ENCODE measurements at regions not wholly inside any gene's neighbourhood (a gene's known extent, or its start where the extent isn't known, plus 50 kb on each side); places are given as distances from the start of the nearest gene placed in this dataset.

- TF ChIP-seq CTCF (conservative IDR thresholded peaks at IDR 0.05; ENCODE audit: low read length) (no peak), EZH2phosphoT487 (IDR thresholded peaks at IDR 0.05; ENCODE audit: borderline replicate concordance, low read depth, low read length) (no peak)
- H3K9me3 ChIP-seq (ENCODE audit: low read length), result no peaks in the 10 kb centered on the region
- POLR2A ChIA-PET, result no interaction called here
- H3K9me2 ChIP-seq (ENCODE audit: insufficient read depth, low read length), result no peaks in the 10 kb centered on the region
- intact Hi-C loops (cut with micrococcal nuclease; ENCODE audit: unreplicated experiment), result no loop called here
- no peaks in the 10 kb centered on the region for H3K36me3 ChIP-seq (ENCODE audit: insufficient read depth, low read length)
- DNase-seq (ENCODE audit: low spot score), result no peak
- H4K20me1 ChIP-seq (ENCODE audit: insufficient read depth, low read length), result no peaks in the 10 kb centered on the region
- no peak overlapping the region for H2AFZ ChIP-seq (ENCODE audit: low read length)
- no peaks in the 10 kb centered on the region for H3K79me2 ChIP-seq (ENCODE audit: insufficient read depth, low read depth, low read length)
- H3K27ac ChIP-seq (ENCODE audit: low read depth, low read length, poor library complexity, severe bottlenecking), result no peak overlapping the region
- H3K4me2 ChIP-seq (ENCODE audit: low read length), result no peak overlapping the region
- BruUV-seq (replicated peaks), result no TSS peak
- CTCF ChIA-PET (ENCODE audit: unreplicated experiment), result no interaction called here
- no peak overlapping the region for H3K4me3 ChIP-seq (ENCODE audit: low read depth, low read length, poor library complexity, severe bottlenecking)
- no peaks in the 10 kb centered on the region for H3K4me1 ChIP-seq (ENCODE audit: insufficient read depth, low read length, poor library complexity, severe bottlenecking)
Observed at GRCh38 chr1:188397521-188397920, 1568.8 kb downstream of the PLA2G4A start.

- CTCF ChIA-PET (ENCODE audit: unreplicated experiment), result no interaction called here
- DNase-seq (ENCODE audit: low spot score), result no peak
- H3K9me2 ChIP-seq (ENCODE audit: insufficient read depth, low read length), result no peaks in the 10 kb centered on the region
- no peak overlapping the region for H3K4me3 ChIP-seq (ENCODE audit: low read depth, low read length, poor library complexity, severe bottlenecking)
- intact Hi-C loops (cut with micrococcal nuclease; ENCODE audit: unreplicated experiment), result no loop called here
- no peak for TF ChIP-seq EZH2phosphoT487 (IDR thresholded peaks at IDR 0.05; ENCODE audit: borderline replicate concordance, low read depth, low read length)
- TF ChIP-seq CTCF (conservative IDR thresholded peaks at IDR 0.05; ENCODE audit: low read length), result no peak
- H3K79me2 ChIP-seq (ENCODE audit: insufficient read depth, low read depth, low read length), result no peaks in the 10 kb centered on the region
- no peak overlapping the region for H3K4me2 ChIP-seq (ENCODE audit: low read length)
- no peaks in the 10 kb centered on the region for H4K20me1 ChIP-seq (ENCODE audit: insufficient read depth, low read length)
- H3K4me1 ChIP-seq (ENCODE audit: insufficient read depth, low read length, poor library complexity, severe bottlenecking), result no peaks in the 10 kb centered on the region
- POLR2A ChIA-PET, result no interaction called here
- H3K27ac ChIP-seq (ENCODE audit: low read depth, low read length, poor library complexity, severe bottlenecking), result no peak overlapping the region
- no TSS peak for BruUV-seq (replicated peaks)
- no peak overlapping the region for H2AFZ ChIP-seq (ENCODE audit: low read length)
- no peaks in the 10 kb centered on the region for H3K36me3 ChIP-seq (ENCODE audit: insufficient read depth, low read length)
- H3K9me3 ChIP-seq (ENCODE audit: low read length), result no peaks in the 10 kb centered on the region
Observed at GRCh38 chr1:188402986-188403385, 1574.2 kb downstream of the PLA2G4A start.

- H3K27ac ChIP-seq (ENCODE audit: low read depth, low read length, poor library complexity, severe bottlenecking), result no peak overlapping the region
- no peaks in the 10 kb centered on the region for H3K36me3 ChIP-seq (ENCODE audit: insufficient read depth, low read length)
- no peaks in the 10 kb centered on the region for H3K9me2 ChIP-seq (ENCODE audit: insufficient read depth, low read length)
- intact Hi-C loops (cut with micrococcal nuclease; ENCODE audit: unreplicated experiment), result no loop called here
- no peak overlapping the region for H3K4me3 ChIP-seq (ENCODE audit: low read depth, low read length, poor library complexity, severe bottlenecking)
- DNase-seq (ENCODE audit: low spot score), result no peak
- no peaks in the 10 kb centered on the region for H3K9me3 ChIP-seq (ENCODE audit: low read length)
- no peak overlapping the region for H3K4me2 ChIP-seq (ENCODE audit: low read length)
- no peaks in the 10 kb centered on the region for H3K4me1 ChIP-seq (ENCODE audit: insufficient read depth, low read length, poor library complexity, severe bottlenecking)
- no peak overlapping the region for H2AFZ ChIP-seq (ENCODE audit: low read length)
- no TSS peak for BruUV-seq (replicated peaks)
- TF ChIP-seq EZH2phosphoT487 (IDR thresholded peaks at IDR 0.05; ENCODE audit: borderline replicate concordance, low read depth, low read length), result no peak
- no peak for TF ChIP-seq CTCF (conservative IDR thresholded peaks at IDR 0.05; ENCODE audit: low read length)
- CTCF ChIA-PET (ENCODE audit: unreplicated experiment), result no interaction called here
- POLR2A ChIA-PET, result no interaction called here
- H3K79me2 ChIP-seq (ENCODE audit: insufficient read depth, low read depth, low read length), result no peaks in the 10 kb centered on the region
- no peaks in the 10 kb centered on the region for H4K20me1 ChIP-seq (ENCODE audit: insufficient read depth, low read length)
Observed at GRCh38 chr1:188406636-188407035, 1577.9 kb downstream of the PLA2G4A start.

All from OCI-LY7 (cell line).